Tibial nerve (tissue), 3 donors: ENCODE measurements at regions not wholly inside any gene's neighbourhood (a gene's known extent, or its start where the extent isn't known, plus 50 kb on each side); places are given as distances from the start of the nearest gene placed in this dataset.

Experiments used
- POLR2A ChIP-seq, 2 donors: fragments of 450-650 bp; IDR thresholded peaks; one replicate each; pipeline ENCODE4 v1.6.1; 2017; ENCODE audit warnings: antibody characterized with exemption in 2 of 2, mild to moderate bottlenecking in 2 of 2, moderate library complexity in 2 of 2
- TF ChIP-seq, protein P1 (sequence below), 5 experiments: fragments of 200-600 bp in 3 of 5; fragments of 450-650 bp in 2 of 5; sonication (generic) in 3 of 5; IDR thresholded peaks; one replicate each; pipeline ENCODE4 v1.5.1; 2016 to 2019; ENCODE audit warnings: antibody characterized with exemption in 5 of 5, mild to moderate bottlenecking in 3 of 5, moderate library complexity in 2 of 5

DNA sequence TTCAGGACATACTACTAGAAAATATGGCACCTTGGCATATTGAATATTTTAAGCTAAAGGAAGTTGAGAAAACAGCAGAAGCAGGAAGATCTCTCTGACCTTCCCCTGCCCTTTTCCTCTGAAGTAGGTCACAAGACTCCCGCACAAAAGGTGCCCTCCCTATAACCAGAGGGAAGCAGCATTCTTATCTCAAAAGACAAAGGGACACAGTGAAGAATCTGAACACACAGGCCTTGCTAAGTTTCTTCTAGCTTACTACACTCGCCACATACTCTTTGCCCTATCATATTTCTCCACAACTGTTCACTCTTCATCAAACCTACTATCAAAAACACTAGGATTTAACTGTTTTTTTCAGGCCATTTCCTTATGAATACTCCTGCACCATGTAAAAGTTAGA is 151.2 kb downstream of the ELOVL4 start:
- TF ChIP-seq, protein P1, sequence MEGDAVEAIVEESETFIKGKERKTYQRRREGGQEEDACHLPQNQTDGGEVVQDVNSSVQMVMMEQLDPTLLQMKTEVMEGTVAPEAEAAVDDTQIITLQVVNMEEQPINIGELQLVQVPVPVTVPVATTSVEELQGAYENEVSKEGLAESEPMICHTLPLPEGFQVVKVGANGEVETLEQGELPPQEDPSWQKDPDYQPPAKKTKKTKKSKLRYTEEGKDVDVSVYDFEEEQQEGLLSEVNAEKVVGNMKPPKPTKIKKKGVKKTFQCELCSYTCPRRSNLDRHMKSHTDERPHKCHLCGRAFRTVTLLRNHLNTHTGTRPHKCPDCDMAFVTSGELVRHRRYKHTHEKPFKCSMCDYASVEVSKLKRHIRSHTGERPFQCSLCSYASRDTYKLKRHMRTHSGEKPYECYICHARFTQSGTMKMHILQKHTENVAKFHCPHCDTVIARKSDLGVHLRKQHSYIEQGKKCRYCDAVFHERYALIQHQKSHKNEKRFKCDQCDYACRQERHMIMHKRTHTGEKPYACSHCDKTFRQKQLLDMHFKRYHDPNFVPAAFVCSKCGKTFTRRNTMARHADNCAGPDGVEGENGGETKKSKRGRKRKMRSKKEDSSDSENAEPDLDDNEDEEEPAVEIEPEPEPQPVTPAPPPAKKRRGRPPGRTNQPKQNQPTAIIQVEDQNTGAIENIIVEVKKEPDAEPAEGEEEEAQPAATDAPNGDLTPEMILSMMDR (IDR thresholded peaks at IDR 0.05) = no peak
- no peak for TF ChIP-seq POLR2A (IDR thresholded peaks at IDR 0.05)
